ENCODE measurements at regions not wholly inside any gene's neighbourhood (a gene's known extent, or its start where the extent isn't known, plus 50 kb on each side); places are given as distances from the start of the nearest gene placed in this dataset.

DNA sequence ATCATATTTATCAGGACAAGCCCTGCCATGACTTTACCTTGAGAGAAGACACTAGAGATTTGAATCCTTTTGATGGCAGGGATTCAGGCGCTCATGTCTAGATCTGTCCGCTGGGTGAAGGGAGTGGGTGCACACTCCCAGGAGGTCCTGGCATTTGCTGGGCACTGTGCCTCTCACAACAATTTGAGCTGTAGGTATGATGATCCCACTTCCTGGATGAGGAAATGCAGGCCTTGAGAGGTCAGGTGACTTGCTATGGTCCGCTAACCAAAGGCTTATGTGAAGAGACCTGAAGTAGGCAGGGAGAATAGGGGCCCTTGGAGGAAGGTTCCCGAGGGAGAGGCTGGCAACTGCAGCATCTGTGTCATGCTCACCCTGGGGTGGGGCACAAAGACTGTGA, 206.1 kb downstream of the HAUS1 start:
- TF ChIP-seq, protein P1, sequence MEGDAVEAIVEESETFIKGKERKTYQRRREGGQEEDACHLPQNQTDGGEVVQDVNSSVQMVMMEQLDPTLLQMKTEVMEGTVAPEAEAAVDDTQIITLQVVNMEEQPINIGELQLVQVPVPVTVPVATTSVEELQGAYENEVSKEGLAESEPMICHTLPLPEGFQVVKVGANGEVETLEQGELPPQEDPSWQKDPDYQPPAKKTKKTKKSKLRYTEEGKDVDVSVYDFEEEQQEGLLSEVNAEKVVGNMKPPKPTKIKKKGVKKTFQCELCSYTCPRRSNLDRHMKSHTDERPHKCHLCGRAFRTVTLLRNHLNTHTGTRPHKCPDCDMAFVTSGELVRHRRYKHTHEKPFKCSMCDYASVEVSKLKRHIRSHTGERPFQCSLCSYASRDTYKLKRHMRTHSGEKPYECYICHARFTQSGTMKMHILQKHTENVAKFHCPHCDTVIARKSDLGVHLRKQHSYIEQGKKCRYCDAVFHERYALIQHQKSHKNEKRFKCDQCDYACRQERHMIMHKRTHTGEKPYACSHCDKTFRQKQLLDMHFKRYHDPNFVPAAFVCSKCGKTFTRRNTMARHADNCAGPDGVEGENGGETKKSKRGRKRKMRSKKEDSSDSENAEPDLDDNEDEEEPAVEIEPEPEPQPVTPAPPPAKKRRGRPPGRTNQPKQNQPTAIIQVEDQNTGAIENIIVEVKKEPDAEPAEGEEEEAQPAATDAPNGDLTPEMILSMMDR (IDR thresholded peaks at IDR 0.05; ENCODE audit: insufficient read depth, low read depth, low read length, missing control alignments) = no peak

DNA sequence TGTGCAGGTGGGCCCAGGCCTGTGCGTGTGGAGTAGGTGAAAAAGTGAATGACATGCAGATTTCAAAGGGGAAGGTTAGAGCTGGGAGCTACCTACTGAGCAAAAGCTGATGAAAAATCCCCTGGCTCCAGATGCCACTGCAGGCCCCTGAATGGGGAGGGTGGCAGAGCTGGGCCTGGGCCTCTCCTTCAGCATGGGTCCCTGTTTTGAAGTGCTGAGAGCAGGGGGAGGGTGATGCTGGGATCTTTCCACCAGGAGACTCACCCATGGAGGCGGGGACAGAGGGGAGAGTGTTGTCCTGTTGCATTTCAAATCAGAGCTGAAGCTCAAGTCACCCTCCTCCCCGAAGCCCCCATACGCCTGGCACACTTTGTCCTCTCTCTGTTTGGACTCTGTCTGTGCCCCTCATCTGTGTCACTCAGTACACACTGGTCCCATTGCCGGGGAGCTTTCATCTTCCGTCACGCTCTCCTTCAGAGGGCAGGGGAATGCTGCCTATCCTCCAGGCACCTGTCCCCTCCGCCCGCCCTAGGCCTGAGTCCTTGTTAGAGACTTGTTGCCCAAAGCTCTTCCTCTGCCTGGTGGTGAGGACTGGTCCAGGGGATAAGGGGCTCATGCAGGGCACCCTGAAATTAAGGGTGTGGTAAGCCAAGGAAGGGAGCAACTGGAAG, 206.6 kb downstream of the HAUS1 start:
- DNase-seq (ENCODE audit: low read depth) = no peak
- TF ChIP-seq, protein P1 (IDR thresholded peaks at IDR 0.05; ENCODE audit: insufficient read depth, low read depth, low read length, missing control alignments) = no peak
- H3K4me3 ChIP-seq (ENCODE audit: low read depth, low read length) = no peak overlapping the region

More for the DNA sequence above, 206.1 kb downstream of the HAUS1 start:
- DNase-seq (ENCODE audit: low read depth) = no peak
- H3K4me3 ChIP-seq (ENCODE audit: low read depth, low read length) = no peak overlapping the region

DNA sequence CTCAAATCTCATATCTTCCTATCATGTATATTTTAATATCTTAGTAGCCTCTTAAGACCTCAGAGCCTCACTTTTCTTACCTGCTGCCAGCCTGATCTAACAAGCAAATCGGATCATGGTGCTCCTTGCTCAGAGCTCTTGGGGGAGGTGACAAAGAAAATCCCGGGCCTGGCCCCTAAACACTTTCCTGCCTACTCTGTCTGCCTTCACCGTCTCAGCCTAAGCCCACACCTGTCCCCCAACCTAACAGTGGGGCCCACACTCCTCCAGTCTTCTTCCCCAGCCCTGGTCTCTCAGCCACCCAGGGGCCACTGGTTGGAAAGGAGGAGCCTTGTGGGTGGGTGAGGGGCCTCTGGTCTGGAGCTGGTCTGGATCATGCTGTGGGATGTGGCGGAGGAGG, 207.3 kb downstream of the HAUS1 start:
- no peak overlapping the region for H3K4me3 ChIP-seq (ENCODE audit: low read depth, low read length)
- TF ChIP-seq, protein P1 (IDR thresholded peaks at IDR 0.05; ENCODE audit: insufficient read depth, low read depth, low read length, missing control alignments) = no peak
- DNase-seq (ENCODE audit: low read depth) = no peak

DNA sequence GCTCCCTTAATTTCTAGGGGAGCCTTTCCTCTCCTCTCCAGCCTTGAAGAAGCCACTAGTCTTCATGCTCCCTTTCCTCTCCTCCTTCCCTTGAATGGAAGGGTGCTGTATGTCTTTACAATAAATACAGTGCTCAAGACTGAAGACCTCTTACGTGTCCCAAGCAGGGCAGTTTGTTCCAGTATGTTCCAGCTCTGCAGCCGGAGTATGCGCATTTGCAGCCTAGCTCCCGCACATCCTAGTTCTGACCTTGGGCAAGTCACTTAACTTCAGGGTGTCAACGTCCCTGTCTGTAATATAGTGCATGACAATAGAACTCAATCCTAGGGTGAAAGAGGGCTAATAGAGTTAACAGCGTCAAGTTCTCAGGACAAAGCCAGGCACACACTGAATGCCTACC, 208.0 kb downstream of the HAUS1 start:
- TF ChIP-seq, protein P1 (IDR thresholded peaks at IDR 0.05; ENCODE audit: insufficient read depth, low read depth, low read length, missing control alignments) = no peak
- DNase-seq (ENCODE audit: low read depth) = no peak
- no peak overlapping the region for H3K4me3 ChIP-seq (ENCODE audit: low read depth, low read length)

- H3K4me3 ChIP-seq (ENCODE audit: low read depth, low read length) = no peak overlapping the region
- TF ChIP-seq, protein P1 (IDR thresholded peaks at IDR 0.05; ENCODE audit: insufficient read depth, low read depth, low read length, missing control alignments) = no peak
- DNase-seq (ENCODE audit: low read depth) = no peak
Observed at GRCh38 chr18:46313521-46313920, 209.3 kb downstream of the HAUS1 start.

- H3K4me3 ChIP-seq (ENCODE audit: low read depth, low read length) = no peak overlapping the region
- TF ChIP-seq, protein P1 (IDR thresholded peaks at IDR 0.05; ENCODE audit: insufficient read depth, low read depth, low read length, missing control alignments) = no peak
- DNase-seq (ENCODE audit: low read depth) = no peak
Observed at GRCh38 chr18:46314011-46314410, 209.8 kb downstream of the HAUS1 start.

DNA sequence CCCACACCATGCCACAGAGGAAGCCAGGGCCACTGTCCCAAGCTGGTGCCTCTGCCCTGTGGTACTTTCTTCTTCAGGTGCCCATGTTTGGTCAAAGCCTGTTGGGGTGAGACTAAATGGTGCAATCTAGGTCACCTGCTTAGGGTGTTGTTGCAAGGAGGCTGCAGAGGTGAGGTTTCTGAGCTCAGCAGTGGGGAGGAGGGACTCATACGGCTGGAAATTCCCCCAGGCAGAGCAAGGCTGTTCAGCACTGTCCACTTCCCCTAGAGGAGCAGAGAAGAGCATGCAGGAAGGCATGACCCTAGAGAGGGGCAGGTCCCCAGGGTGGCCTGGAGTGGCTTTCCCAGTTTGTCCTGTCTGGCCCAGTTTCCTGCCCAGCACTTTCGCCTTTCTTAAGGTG, 211.0 kb downstream of the HAUS1 start:
- no peak overlapping the region for H3K4me3 ChIP-seq (ENCODE audit: low read depth, low read length)
- DNase-seq (ENCODE audit: low read depth) = peak; percentile 24
- TF ChIP-seq, protein P1 (IDR thresholded peaks at IDR 0.05; ENCODE audit: insufficient read depth, low read depth, low read length, missing control alignments) = no peak
